SK-N-SH treated with all-trans-retinoic acid at 6 μM for 48 hours (cell line): ENCODE measurements at regions not wholly inside any gene's neighbourhood (a gene's known extent, or its start where the extent isn't known, plus 50 kb on each side); places are given as distances from the start of the nearest gene placed in this dataset.

ENCODE experiments used
- ATAC-seq: fragments of 200-7000 bp; cut with Tn5 transposase; 3 replicates; pipeline ENCODE4 v1.9.1; 2020; ENCODE audit warnings: mild to moderate bottlenecking, moderate library complexity
- ARNTL ChIP-seq: fragments of 450-650 bp; formaldehyde crosslinking; IDR thresholded peaks from 2 replicates; pipeline ENCODE4 v1.5.0; 2020; ENCODE audit warnings: low read depth, mild to moderate bottlenecking, moderate library complexity, borderline replicate concordance
- BACH2 ChIP-seq: fragments of 250-450 bp; sonication (Bioruptor Pico); IDR thresholded peaks from 2 replicates; pipeline ENCODE4 v1.9.0; 2021; ENCODE audit warnings: mild to moderate bottlenecking, borderline replicate concordance
- CREB5 ChIP-seq: fragments of 250-450 bp; sonication (Bioruptor Pico); IDR thresholded peaks from 2 replicates; pipeline ENCODE4 v1.5.1; 2020; ENCODE audit warnings: low read depth, mild to moderate bottlenecking, moderate library complexity
- CSRNP3 ChIP-seq: fragments of 250-450 bp; sonication (Bioruptor Pico); IDR thresholded peaks from 2 replicates; pipeline ENCODE4 v1.5.1; 2021; ENCODE audit warnings: mild to moderate bottlenecking, moderate library complexity
- ESRRG ChIP-seq: fragments of 250-450 bp; sonication (Bioruptor Pico); IDR thresholded peaks from 2 replicates; pipeline ENCODE4 v1.6.1; 2021; ENCODE audit warnings: mild to moderate bottlenecking
- GLIS3 ChIP-seq: fragments of 250-450 bp; sonication (Bioruptor Pico); IDR thresholded peaks from 2 replicates; pipeline ENCODE4 v1.5.0; 2020; ENCODE audit warnings: mild to moderate bottlenecking, moderate library complexity
- ISL1 ChIP-seq: fragments of 250-450 bp; sonication (Bioruptor Pico); IDR thresholded peaks from 2 replicates; pipeline ENCODE4 v2.1.2; 2022; ENCODE audit warnings: mild to moderate bottlenecking, moderate library complexity
- PATZ1 ChIP-seq: fragments of 250-450 bp; sonication (Bioruptor Pico); IDR thresholded peaks from 2 replicates; pipeline ENCODE4 v1.8.0; 2020; ENCODE audit warnings: mild to moderate bottlenecking, moderate library complexity, borderline replicate concordance
- POU6F1 ChIP-seq: fragments of 250-450 bp; sonication (Bioruptor Pico); IDR thresholded peaks from 2 replicates; pipeline ENCODE4 v1.8.0; 2021; ENCODE audit warnings: low read depth, mild to moderate bottlenecking, moderate library complexity, borderline replicate concordance
- PPARA ChIP-seq: fragments of 250-450 bp; sonication (Bioruptor Pico); IDR thresholded peaks from 2 replicates; pipeline ENCODE4 v1.5.0; 2020; ENCODE audit warnings: mild to moderate bottlenecking, borderline replicate concordance
- RARB ChIP-seq: fragments of 250-450 bp; sonication (Bioruptor Pico); IDR thresholded peaks from 2 replicates; pipeline ENCODE4 v1.8.0; 2021; ENCODE audit warnings: mild to moderate bottlenecking, moderate library complexity
- SNAI2 ChIP-seq: fragments of 250-450 bp; sonication (Bioruptor Pico); IDR thresholded peaks from 2 replicates; pipeline ENCODE4 v1.5.0; 2020; ENCODE audit warnings: mild to moderate bottlenecking, moderate library complexity
- TOX ChIP-seq: fragments of 250-450 bp; sonication (Bioruptor Pico); IDR thresholded peaks from 2 replicates; pipeline ENCODE4 v1.8.0; 2021; ENCODE audit warnings: mild to moderate bottlenecking, moderate library complexity, borderline replicate concordance
- TSHZ2 ChIP-seq: fragments of 250-450 bp; sonication (Bioruptor Pico); IDR thresholded peaks from 2 replicates; pipeline ENCODE4 v1.5.0; 2020; ENCODE audit warnings: mild to moderate bottlenecking, moderate library complexity
- ZNF565 ChIP-seq: fragments of 450-650 bp; formaldehyde crosslinking; conservative IDR thresholded peaks from 2 replicates; pipeline ENCODE4 v1.5.0; 2020; ENCODE audit warnings: low read depth, mild to moderate bottlenecking, moderate library complexity
- ZNF70 ChIP-seq: fragments of 450-650 bp; formaldehyde crosslinking; IDR thresholded peaks from 2 replicates; pipeline ENCODE4 v1.5.0; 2020; ENCODE audit warnings: mild to moderate bottlenecking, moderate library complexity

GRCh38 chr2:183359867-183360266 is 235.6 kb downstream of the NUP35 start (continued):
- no peak for TF ChIP-seq PATZ1

GRCh38 chr2:183371545-183371944 is 247.3 kb downstream of the NUP35 start:
- TF ChIP-seq ARNTL (CRISPR knock-in tag) (no peak), CSRNP3 (CRISPR knock-in tag) (no peak), POU6F1 (CRISPR knock-in tag) (no peak), ESRRG (no peak), TSHZ2 (CRISPR knock-in tag) (no peak), ISL1 (no peak), PPARA (CRISPR knock-in tag) (no peak), TOX (no peak), RARB (CRISPR knock-in tag) (no peak)
- no peak for ATAC-seq

GRCh38 chr2:183375821-183376220 is 251.6 kb downstream of the NUP35 start:
- no peak for ATAC-seq
- TF ChIP-seq ZNF70 (no peak), GLIS3 (no peak), ESRRG (no peak), CREB5 (CRISPR knock-in tag) (no peak), PPARA (CRISPR knock-in tag) (no peak), PATZ1 (no peak), BACH2 (CRISPR knock-in tag) (no peak), ISL1 (no peak), TOX (no peak), CSRNP3 (CRISPR knock-in tag) (no peak), ZNF565 (CRISPR knock-in tag) (no peak), TSHZ2 (CRISPR knock-in tag) (no peak), SNAI2 (CRISPR knock-in tag) (no peak), ARNTL (CRISPR knock-in tag) (no peak)
- TF ChIP-seq, all 23 proteins: peak for 0
